ENCODE measurements at regions not wholly inside any gene's neighbourhood (a gene's known extent, or its start where the extent isn't known, plus 50 kb on each side); places are given as distances from the start of the nearest gene placed in this dataset.
"Not testable (repeated sequence)": the region's sequence is repeated elsewhere in the genome, so short reads cannot be mapped to it uniquely, and the experiment has no call there.

DNA sequence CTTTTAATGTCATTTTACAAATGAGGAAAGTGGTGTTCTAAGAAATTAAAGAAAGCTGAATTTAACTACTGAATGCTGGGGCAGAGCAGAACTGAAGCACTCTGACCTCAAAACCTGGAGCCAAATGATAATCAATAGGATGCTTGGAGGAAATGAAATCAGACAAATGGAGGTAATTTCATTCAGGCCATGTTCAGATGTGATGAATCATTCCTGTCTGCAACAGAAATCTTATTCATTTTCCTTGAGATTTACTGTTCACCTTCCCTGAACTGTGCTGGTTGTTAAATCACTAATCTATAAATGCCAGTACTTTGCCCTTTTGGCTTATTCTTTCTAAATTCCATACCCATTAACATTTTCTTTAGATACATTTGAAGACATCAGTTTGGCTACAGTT lies 85.6 kb upstream of the SNX7 start:
- DNase-seq (ENCODE audit: low read depth in 2 of 2), result no peak

GRCh38 chr1:98565951-98566350 lies 95.6 kb upstream of the SNX7 start:
- no peak for DNase-seq (ENCODE audit: low read depth in 2 of 2)

DNA sequence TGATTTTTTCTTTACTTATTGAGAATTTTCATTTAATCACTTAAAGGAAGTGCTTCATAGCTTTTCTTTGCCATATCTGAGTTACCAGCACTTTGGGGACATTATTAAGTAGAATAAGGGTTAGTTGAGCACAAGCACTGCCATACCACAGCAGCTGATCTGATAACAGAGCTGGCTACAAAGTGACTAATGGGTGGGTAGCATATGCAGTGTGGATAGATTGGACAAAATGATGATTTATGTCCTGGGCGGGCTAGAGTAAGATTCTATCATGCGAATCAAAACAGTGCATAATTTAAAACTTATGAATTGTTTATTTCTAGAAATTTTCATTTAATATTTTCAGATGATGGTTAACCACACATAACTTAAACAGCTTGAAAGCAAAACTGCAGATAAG lies 102.2 kb upstream of the SNX7 start:
- DNase-seq (ENCODE audit: low read depth in 2 of 2), result no peak

- no peak for DNase-seq (ENCODE audit: low read depth in 2 of 2)
Measured at GRCh38 chr1:98557895-98558294, 103.6 kb upstream of the SNX7 start.

DNA sequence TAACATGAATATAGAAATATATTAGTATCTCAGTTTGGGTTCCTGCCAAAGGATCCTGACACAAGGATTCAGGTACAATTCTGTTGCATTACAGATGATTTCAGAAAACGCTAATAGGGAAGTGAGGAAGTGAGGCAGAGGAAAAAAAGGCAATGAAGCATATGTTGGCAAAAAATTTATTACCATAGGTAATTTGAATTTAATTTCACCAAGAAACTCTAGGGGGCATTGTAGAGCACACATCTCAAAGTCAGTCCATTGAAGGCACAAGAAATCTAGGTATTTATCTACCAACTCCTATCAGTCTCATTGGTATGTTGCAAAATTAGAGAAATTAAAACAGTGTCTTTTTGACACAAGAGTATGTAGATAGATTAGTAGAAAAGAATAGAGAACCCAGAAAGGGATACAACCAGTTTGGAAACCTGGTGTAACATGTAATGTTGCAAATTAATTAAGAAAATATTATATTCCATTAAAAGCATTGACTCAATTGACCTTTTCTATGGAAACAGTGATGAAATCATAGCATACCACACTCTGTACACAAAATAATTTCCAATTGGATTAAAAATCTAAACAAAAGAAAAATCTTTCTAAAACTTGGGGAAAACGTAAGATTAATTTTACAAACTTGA lies 104.9 kb upstream of the SNX7 start:
- no peak for DNase-seq (ENCODE audit: low read depth in 2 of 2)

DNA sequence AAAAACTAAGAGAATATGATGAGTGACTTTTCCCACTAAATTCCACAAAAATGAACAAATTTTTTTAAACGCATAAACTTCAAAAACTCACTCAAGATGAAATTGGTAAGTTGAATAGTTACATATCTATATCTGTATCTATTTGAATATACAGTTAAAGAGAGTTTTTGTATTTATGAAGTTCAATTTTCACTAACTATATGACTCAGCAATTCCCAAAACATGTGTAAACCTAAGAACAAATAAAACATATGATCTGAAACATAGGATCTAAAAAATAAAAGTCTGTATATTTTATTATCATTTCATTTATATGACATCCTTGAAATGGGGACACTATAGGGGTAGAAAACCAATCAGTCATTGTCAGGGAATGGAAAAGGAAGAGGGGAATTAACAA lies 105.7 kb upstream of the SNX7 start:
- DNase-seq (ENCODE audit: low read depth in 2 of 2), result no peak

DNA sequence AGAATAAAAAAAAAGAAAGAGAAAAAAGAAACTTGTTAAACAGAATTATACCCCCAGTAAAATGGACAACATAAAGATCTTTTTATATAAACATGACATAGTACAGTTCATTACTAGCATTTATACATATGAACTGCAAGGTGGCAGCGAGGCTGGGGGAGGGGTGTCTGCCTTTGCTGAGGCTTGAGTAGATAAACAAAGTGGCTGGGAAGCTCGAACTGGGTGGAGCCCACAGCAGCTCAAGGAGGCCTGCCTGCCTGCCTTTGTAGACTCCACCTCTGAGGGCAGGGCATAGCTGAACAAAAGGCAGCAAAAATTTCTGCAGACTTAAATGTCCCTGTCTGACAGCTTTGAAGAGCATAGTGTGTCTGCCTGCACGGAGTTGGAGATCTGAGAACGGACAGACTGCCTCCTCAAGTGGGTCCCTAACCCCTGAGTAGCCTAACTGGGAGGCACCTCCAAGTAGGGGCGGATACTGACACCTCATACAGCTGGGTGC lies 108.9 kb upstream of the SNX7 start:
- DNase-seq (ENCODE audit: low read depth in 2 of 2), result not testable (repeated sequence)

DNA sequence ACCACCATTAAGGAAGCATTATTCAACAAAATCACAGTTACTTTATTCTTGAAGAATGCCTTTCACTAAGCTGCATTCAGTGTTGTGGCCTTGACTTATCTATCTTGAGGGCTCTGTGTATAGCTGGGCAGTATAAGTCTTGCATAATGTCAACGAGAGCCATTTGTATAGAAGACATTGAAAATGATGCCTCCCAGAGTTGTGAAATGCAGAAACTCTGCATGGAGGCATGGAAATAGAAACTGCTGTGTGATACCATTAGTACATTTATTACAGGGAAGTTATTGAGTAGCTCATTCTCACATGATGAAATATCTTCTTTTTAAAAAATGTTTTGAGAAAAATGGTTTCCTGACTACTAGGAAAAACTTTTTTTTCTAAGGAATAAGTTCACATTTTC lies 111.4 kb upstream of the SNX7 start:
- no peak for DNase-seq (ENCODE audit: low read depth in 2 of 2)

DNA sequence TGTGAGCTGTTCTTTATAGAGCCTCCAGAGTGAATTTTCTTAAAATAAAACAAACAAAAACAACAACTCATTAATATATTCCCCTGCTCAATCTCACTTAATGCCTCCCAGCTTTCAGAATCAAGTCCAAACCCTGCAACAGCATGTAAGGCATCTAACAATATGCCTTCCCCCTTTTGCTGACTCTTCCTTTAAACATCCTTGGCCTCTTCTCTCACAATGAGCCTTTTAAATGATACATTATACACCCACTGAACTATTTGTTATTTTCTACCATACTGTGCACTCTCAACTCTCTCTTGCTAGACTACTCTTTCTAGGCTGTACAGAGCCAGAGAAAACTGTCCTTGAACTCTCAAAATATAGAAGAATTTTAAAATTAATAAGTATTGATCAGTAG lies 115.2 kb upstream of the SNX7 start:
- DNase-seq (ENCODE audit: low read depth in 2 of 2), result no peak

- DNase-seq (ENCODE audit: low read depth in 2 of 2), result no peak
Measured at GRCh38 chr1:98538106-98538505, 123.4 kb upstream of the SNX7 start.

DNA sequence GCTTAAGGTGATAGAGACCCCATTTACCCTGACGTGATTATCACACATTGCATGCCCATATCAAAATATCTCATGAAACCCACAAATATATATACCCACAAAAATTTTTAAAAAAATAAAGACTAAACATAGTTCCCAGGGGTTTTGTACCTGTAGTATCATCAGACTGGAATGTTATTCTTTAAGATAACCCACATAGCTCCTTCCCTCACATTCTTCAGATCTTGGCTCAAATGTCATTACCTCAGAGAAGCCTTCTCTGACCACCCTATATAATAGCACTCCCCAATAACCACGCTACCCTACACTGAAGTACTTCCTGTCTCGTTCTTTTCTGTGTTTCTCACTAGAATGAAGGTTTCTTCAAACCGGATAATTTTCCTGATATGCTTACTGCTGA lies 138.3 kb upstream of the SNX7 start:
- no peak for DNase-seq (ENCODE audit: low read depth in 2 of 2)

GRCh38 chr1:98516306-98516705 lies 145.2 kb upstream of the SNX7 start:
- no peak for DNase-seq (ENCODE audit: low read depth in 2 of 2)

GRCh38 chr1:98515744-98516143 lies 145.8 kb upstream of the SNX7 start:
- no peak for DNase-seq (ENCODE audit: low read depth in 2 of 2)

DNA sequence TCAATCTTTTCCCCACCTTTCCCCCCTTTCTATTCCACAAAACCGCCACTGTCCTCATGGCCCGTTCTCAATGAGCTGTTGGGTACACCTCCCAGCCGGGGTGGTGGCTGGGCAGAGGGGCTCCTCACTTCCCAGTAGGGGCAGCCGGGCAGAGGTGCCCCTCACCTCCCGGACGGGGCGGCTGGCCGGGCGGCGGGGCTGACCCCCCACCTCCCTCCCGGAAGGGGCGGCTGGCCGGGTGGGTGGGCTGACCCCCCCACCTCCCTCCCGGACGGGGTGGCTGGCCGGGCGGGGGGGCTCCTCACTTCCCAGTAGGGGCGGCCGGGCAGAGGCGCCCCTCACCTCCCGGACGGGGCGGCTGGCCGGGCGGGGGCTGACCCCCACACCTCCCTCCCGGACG lies 149.3 kb upstream of the SNX7 start:
- DNase-seq (ENCODE audit: low read depth in 2 of 2), result not testable (repeated sequence)

- no peak for DNase-seq (ENCODE audit: low read depth in 2 of 2)
Measured at GRCh38 chr1:98503771-98504170, 157.8 kb upstream of the SNX7 start.

DNA sequence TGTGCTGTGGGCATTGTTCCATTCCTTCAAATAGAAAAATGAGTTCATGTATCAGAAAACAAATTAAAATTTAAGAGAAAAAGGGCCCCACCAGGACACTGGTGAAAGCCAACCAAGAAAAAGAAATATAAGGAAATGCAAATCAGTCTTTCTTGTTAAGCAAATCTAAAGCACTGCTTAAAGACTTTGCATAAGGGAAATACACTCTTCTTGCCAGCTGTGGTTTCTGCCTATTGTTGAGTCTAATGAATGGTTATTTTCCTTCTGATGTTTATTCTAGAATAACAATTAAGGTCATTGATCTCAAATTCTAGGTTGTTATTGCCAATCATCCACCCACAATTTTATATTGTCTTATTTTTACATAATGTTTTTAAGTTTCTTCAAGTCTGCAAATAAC lies 158.6 kb upstream of the SNX7 start:
- no peak for DNase-seq (ENCODE audit: low read depth in 2 of 2)

- no peak for DNase-seq (ENCODE audit: low read depth in 2 of 2)
Measured at GRCh38 chr1:98500324-98500723, 161.2 kb upstream of the SNX7 start.

DNA sequence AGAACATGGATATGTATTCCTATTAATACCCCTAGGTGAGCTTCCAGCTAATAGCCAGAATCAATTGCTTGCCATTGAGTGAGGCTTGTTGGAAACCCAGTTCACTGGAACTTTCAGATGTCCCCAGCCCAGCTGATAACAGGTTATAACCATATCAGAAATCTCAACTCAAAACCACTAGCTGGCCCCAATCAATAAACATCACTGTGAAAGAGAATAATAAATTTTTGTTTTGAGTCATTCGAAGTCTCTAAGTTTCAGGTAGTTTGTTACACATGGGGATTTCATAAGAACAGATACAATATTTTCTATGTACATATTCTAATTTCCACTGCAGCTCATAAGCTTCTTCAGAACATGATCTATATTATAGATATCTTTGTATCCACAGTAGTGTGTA lies 162.9 kb upstream of the SNX7 start:
- DNase-seq (ENCODE audit: low read depth in 2 of 2), result no peak

GRCh38 chr1:98497497-98497896 lies 164.0 kb upstream of the SNX7 start:
- no peak for DNase-seq (ENCODE audit: low read depth in 2 of 2)

DNA sequence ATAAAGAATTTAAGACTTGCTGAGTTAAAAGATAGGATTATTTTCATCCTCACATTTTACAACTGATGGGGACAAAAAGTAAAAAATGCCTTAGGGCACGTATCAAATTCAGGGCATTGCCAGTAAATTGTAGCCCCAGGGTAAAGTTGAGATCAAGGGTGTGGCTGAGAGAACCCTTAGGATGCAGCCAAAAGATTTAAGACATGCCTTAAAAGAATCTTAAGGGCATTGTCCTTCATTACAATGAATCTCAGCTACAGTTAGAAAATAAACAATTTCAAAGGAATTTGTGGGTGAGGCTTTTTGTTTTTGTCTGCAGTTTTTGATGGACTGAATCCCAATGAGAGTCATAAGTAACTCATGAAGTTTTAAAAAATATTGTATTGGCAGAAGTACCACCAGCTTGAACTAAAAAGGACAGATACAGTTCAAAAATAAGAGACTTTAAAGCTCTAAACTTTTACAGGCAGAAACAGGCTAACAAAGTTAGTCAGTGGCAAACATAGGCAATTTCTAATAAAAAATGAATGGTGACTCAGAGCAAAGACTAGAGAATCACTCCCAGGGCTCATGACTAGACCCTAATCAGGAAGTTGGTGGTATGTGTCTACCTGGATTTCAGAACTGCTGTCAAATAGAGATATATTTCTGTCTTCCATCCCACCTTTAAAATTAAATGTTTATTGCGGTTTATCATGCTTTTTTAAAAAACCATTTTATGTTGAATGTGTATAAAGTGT lies 165.1 kb upstream of the SNX7 start:
- no peak for DNase-seq (ENCODE audit: low read depth in 2 of 2)

GRCh38 chr1:98493469-98493868 lies 168.1 kb upstream of the SNX7 start:
- no peak for DNase-seq (ENCODE audit: low read depth in 2 of 2)

DNA sequence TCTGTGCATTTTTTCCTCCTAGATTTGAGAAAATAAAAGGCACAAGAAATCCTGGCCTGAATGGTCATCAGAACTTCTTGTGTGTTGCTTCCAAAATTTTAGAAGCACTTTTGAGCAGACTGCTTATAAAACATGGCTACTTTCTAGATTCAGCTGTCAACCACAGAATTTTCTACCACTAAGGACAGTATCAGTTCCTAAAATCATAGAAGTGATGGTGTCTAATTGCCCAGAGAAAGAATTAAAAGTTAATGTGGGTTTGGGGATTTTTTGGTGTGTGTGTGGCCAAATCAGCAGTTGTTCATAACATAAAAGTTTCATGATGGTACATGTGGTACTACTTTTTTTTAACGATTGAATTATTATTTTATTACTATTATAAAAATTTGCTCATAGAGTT lies 171.4 kb upstream of the SNX7 start:
- no peak for DNase-seq (ENCODE audit: low read depth in 2 of 2)

DNA sequence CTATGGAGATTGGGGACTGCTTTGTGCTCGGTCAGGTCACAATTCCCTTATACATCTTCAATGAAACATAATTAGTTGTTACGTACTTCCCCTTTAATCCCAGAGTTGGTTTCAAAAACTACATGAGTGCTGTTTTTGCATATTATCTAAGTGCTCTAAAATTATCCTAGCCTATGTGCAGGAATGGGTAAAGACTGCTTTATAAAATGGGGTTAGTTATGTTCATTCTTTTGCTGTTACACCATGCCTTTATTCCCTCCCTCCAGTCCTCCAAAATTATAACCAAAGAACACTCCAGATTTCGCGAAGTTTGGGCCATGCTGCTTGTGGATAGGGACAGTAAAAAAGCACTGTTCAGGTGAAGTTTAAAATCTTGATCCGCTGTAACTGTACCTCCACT lies 173.9 kb upstream of the SNX7 start:
- DNase-seq (ENCODE audit: low read depth in 2 of 2), result no peak

- DNase-seq (ENCODE audit: low read depth in 2 of 2), result no peak
Measured at GRCh38 chr1:98482611-98483010, 178.9 kb upstream of the SNX7 start.
